Kidney (tissue), 13 donors: ENCODE measurements at regions not wholly inside any gene's neighbourhood (a gene's known extent, or its start where the extent isn't known, plus 50 kb on each side); places are given as distances from the start of the nearest gene placed in this dataset.

Experiments
- DNase-seq, 5 donors: peaks; one replicate each; pipeline ENCODE4 v3.0.0-alpha.2; 2013 to 2020
- FAIRE-seq: peaks from 2 replicates; lab custom pipeline; 2012; peaks lifted over from hg19 to GRCh38; lab: Jason Lieb, UNC
- H3K27ac ChIP-seq, 2 donors: one replicate each; pipeline ENCODE4 v1.7.0; 2013; ENCODE audit warnings: low read depth in 2 of 2, low read length in 2 of 2, inconsistent platforms in 1 of 2
- H3K27me3 ChIP-seq: one replicate; pipeline ENCODE4 v1.7.1; 2013; ENCODE audit warnings: low read length, inconsistent platforms; ENCODE audit not compliant: control insufficient read depth, insufficient read depth
- H3K36me3 ChIP-seq, 3 donors: one replicate each; pipeline versions ENCODE4 v1.7.0 to v1.7.1; 2013; ENCODE audit warnings: low read length in 3 of 3, control low read depth in 1 of 3, inconsistent platforms in 1 of 3; ENCODE audit not compliant: insufficient read depth in 3 of 3, control insufficient read depth in 2 of 3
- H3K4me1 ChIP-seq, 3 donors: one replicate each; pipeline versions ENCODE4 v1.7.0 to v1.7.1; 2013; ENCODE audit warnings: low read length in 3 of 3, inconsistent platforms in 1 of 3, low read depth in 1 of 3; ENCODE audit not compliant: control insufficient read depth in 2 of 3, insufficient read depth in 2 of 3
- H3K4me3 ChIP-seq, 3 donors: one replicate each; pipeline versions ENCODE4 v1.7.0 to v1.8.1; 2013; ENCODE audit warnings: low read length in 3 of 3, control low read depth in 1 of 3, inconsistent platforms in 1 of 3
- H3K9ac ChIP-seq, 3 donors: one replicate each; pipeline versions ENCODE4 v1.7.0 to v1.7.1; 2013; ENCODE audit warnings: low read length in 3 of 3, control low read depth in 1 of 3, inconsistent platforms in 1 of 3
- H3K9me3 ChIP-seq, 3 donors: one replicate each; pipeline versions ENCODE4 v1.7.0 to v1.7.1; 2013; ENCODE audit warnings: low read length in 3 of 3, control low read depth in 1 of 3, inconsistent platforms in 1 of 3; ENCODE audit not compliant: control insufficient read depth in 2 of 3, insufficient read depth in 1 of 3
- intact Hi-C: fragments of 100-400 bp; cut with DNase I; formaldehyde crosslinking; loops from one replicate; pipeline ENCODE4 v1.11.1; 2022
- TF ChIP-seq, protein P1 (sequence below): IDR thresholded peaks from 3 replicates; pipeline ENCODE4 v1.5.1; 2012; ENCODE audit warnings: mild to moderate bottlenecking, moderate library complexity, borderline replicate concordance; ENCODE audit not compliant: insufficient read depth; ENCODE audit errors: extremely low read depth
- donor health status: control.
- donor health status: control.
- donor health status: control.
- donor health status: control.
- donor health status: control.
- donor health status: DM: yes; HTN: yes; CAD: no.
- donor health status: Normal renal cell carcinoma (clear cell type).

DNA sequence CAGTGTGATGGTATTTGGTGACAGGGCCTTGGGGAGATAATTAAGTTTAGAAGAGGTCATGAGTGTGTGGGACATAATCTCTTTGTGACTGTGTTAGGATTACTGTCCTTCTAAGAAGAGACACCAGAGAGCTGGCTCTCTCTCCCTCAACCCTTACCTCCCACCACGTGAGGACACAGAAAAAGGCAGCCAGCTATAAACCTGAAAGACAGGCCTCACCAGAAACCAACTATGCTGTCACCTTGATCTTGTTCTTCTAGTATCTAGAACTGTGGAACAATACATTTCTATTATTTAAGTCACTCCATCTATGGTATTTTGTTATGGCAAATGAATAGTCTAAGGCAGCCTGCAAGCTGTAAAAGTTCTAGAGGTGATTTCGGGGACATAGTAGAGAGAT, 203.7 kb downstream of the OTOR start:
- Histone ChIP-seq H3K27me3 (no peaks in the 10 kb centered on the region), H3K9me3 (peaks cover 0 to 2% (median 0%) of the 10 kb centered on the region in 3 donors), H3K27ac (no peak overlapping the region), H3K36me3 (no peaks in the 10 kb centered on the region), H3K9ac (no peak overlapping the region), H3K4me1 (no peaks in the 10 kb centered on the region), H3K4me3 (no peak overlapping the region)
- FAIRE-seq (no peak), DNase-seq (no peak)
- intact Hi-C loops, result no loop called here
- TF ChIP-seq, protein P1, sequence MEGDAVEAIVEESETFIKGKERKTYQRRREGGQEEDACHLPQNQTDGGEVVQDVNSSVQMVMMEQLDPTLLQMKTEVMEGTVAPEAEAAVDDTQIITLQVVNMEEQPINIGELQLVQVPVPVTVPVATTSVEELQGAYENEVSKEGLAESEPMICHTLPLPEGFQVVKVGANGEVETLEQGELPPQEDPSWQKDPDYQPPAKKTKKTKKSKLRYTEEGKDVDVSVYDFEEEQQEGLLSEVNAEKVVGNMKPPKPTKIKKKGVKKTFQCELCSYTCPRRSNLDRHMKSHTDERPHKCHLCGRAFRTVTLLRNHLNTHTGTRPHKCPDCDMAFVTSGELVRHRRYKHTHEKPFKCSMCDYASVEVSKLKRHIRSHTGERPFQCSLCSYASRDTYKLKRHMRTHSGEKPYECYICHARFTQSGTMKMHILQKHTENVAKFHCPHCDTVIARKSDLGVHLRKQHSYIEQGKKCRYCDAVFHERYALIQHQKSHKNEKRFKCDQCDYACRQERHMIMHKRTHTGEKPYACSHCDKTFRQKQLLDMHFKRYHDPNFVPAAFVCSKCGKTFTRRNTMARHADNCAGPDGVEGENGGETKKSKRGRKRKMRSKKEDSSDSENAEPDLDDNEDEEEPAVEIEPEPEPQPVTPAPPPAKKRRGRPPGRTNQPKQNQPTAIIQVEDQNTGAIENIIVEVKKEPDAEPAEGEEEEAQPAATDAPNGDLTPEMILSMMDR, result no peak

DNA sequence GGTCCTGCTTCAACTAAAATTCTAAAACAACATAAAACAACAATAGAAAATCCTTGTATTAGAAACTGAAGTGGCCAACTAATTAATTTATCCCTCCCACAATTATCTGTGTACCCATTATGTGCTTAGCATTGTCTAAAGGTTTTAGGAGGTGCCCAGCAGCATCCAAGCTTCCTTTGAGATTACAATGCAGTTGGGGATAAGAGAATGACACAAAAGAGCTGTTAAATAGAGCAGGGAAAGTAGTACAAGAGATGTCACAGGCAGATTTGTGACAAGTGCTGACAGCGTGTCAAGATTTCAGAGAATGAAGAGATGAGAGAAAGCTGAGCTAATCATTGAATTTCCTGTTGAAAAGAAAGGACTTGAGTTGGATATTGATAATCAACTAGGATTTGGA, 204.8 kb downstream of the OTOR start:
- no peaks in the 10 kb centered on the region for H3K4me1 ChIP-seq
- H3K9me3 ChIP-seq, result peaks cover 0 to 2% (median 0%) of the 10 kb centered on the region in 3 donors
- H3K27me3 ChIP-seq, result no peaks in the 10 kb centered on the region
- no peak overlapping the region for H3K27ac ChIP-seq
- TF ChIP-seq, protein P1, result no peak
- intact Hi-C loops, result no loop called here
- no peak overlapping the region for H3K9ac ChIP-seq
- DNase-seq (no peak), FAIRE-seq (no peak)
- no peak overlapping the region for H3K4me3 ChIP-seq
- H3K36me3 ChIP-seq, result no peaks in the 10 kb centered on the region

DNA sequence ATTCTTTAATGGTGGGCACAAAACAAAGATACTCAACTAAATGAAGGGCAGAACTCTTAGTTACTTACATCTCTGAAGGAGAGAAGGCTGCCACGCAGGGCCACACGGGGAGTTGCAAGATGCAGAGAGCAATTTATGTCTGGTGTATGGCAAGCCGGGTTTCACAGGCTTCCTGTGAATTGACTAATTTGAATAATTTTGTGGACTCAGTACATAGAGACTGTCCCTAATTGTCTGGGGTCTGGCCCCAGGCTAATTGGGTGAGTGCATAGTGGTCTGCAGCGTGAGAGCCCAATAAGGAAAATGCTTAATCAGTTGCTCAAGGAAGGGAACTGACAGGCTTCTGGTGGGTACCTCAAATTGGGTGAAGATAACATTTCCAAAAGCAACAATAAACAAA, 205.7 kb downstream of the OTOR start:
- Histone ChIP-seq H3K27ac (no peak overlapping the region), H3K9me3 (peaks cover 0 to 2% (median 0%) of the 10 kb centered on the region in 3 donors), H3K4me1 (no peaks in the 10 kb centered on the region), H3K36me3 (no peaks in the 10 kb centered on the region), H3K27me3 (no peaks in the 10 kb centered on the region), H3K4me3 (no peak overlapping the region), H3K9ac (no peak overlapping the region)
- TF ChIP-seq, protein P1, result no peak
- FAIRE-seq (no peak), DNase-seq (no peak)
- intact Hi-C loops, result no loop called here

DNA sequence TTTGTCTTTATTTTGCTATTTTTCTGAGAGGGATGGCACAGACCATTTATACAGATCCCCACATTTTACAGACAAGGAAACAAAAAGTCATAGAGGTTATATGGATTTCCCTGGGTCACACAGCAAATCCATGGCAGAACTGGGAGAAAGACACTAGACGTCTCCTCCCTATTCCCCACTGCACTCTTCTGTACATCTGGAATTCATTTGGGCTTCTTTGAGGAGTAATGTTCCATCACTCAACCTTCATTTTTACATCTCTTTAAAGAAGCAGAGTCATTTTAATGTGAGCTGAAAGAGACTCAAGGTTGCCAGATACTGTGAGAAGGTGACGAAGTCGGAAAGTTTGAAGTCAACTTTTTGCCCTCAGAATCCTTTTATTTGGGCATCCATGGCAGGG, 207.3 kb downstream of the OTOR start:
- TF ChIP-seq, protein P1, result no peak
- Histone ChIP-seq H3K9ac (no peak overlapping the region), H3K4me3 (no peak overlapping the region), H3K4me1 (no peaks in the 10 kb centered on the region), H3K9me3 (no peaks in the 10 kb centered on the region), H3K27me3 (no peaks in the 10 kb centered on the region), H3K36me3 (no peaks in the 10 kb centered on the region), H3K27ac (no peak overlapping the region)
- FAIRE-seq (no peak), DNase-seq (no peak)
- intact Hi-C loops, result no loop called here
